Heart left ventricle (tissue), 13 donors: ENCODE measurements at regions not wholly inside any gene's neighbourhood (a gene's known extent, or its start where the extent isn't known, plus 50 kb on each side); places are given as distances from the start of the nearest gene placed in this dataset.

Experiments
- CTCF ChIP-seq, 12 donors: fragments of 200-600 bp; sonication (generic) in 4 of 12; IDR thresholded peaks; one replicate each; pipeline versions ENCODE4 v1.5.0 to v1.8.0; 2018 to 2022; ENCODE audit warnings: antibody characterized with exemption in 12 of 12, mild to moderate bottlenecking in 5 of 12
- POLR2A ChIP-seq, 2 donors: fragments of 450-650 bp; IDR thresholded peaks; one replicate each; pipeline ENCODE4 v1.6.1; 2017; ENCODE audit warnings: antibody characterized with exemption in 2 of 2, mild to moderate bottlenecking in 2 of 2, moderate library complexity in 2 of 2
- donor health status: ischemic (EF 13 %, LVEDD 7.1; RV severe dilation, severe dysfunction).
- donor health status: DM: no; HTN: yes; CAD: no.
- donor health status: DM: no; HTN: no; CAD: no.
- donor health status: ischemic (EF 25% LVEDD 6.9; RV normal size, moderate dysfunction).
- donor health status: ischemic (EF 25% LVEDD 5.7; RV mildly dilated, moderate dysfunction).
- donor health status: ischemic (EF 35%, LVEDD 5.7; RV mildly dilated, moderate dysfunction).
- donor health status: nonischemic (EF 11% LVEDD 7.7; RV severe dilation, severe dysfunction).
- donor health status: DM: yes; HTN: yes; CAD: no.
- donor health status: PGD.
- donor health status: ischemic (EF 29% LVEDD 5.4; RV normal size, mild dysfunction).
- donor health status: nonischemic (EF 23%, LVEDD 6.1; RV moderate dilation, normal function).

DNA sequence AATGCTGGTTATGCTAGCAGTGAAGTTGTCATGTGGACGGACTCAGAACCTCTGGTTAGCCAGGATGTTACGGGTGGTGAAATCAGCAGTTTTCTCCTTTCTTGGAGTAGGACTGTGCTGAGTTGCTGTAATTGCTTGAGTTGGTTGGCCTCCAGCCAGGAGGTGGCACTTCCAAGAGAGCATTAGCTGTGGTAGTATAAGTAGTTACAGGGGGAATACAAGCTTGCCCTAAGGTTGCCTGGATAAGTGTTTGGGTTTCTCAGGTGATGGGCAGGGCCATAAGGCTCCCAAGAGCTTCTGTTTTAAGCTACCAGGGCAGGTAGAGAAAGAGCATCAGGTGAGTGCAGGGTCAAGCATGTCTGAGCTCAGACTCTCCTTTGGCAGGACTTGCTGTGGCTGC, 103.0 kb downstream of the ZNF518B start:
- no peak for TF ChIP-seq CTCF (IDR thresholded peaks at IDR 0.05)
- no peak for TF ChIP-seq POLR2A (IDR thresholded peaks at IDR 0.05)
